ENCODE measurements at regions not wholly inside any gene's neighbourhood (a gene's known extent, or its start where the extent isn't known, plus 50 kb on each side); places are given as distances from the start of the nearest gene placed in this dataset.

DNA sequence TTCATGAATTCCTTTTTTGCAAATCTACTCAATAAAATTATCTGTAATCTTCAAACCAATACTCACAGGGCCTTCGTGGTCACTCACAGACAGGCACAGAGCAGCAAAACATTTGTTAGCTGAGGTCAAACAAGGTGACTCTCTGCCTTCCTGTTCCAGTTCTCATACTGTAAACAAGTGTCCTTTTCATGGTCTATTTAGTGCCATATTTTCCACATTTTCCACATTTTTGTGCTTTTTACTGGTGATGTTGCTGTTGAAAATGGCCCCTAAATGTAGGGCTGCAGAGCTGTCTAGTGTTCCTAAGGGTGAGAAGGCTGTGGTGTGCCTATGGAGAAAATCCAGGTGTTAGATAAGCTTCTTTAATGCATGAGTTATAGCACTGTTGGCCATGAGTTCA lies 133.1 kb upstream of the COL21A1 start:
- H3K27me3 ChIP-seq (ENCODE audit: insufficient read depth, low read length) = no peaks in the 10 kb centered on the region
- H4K5ac ChIP-seq (ENCODE audit: insufficient read length, low read depth, low read length) = no peak overlapping the region
- H3K4me2 ChIP-seq (ENCODE audit: insufficient read depth, insufficient read length, low read length) = no peak overlapping the region
- DNase-seq = no peak
- no peak overlapping the region for H2BK20ac ChIP-seq (ENCODE audit: low read depth, low read length, poor library complexity, severe bottlenecking)
- TF ChIP-seq CTCF (conservative IDR thresholded peaks at IDR 0.05) = no peak
- Mint-ChIP-seq H3K36me3 (ENCODE audit: insufficient read depth in 1 of 3, low read depth in 3 of 3) (no peaks in the 10 kb centered on the region), H3K27me3 (ENCODE audit: low read depth) (no peaks in the 10 kb centered on the region), H3K4me3 (no peak overlapping the region), H3K4me1 (no peaks in the 10 kb centered on the region), H3K27ac (no peak overlapping the region), H3K9me3 (no peaks in the 10 kb centered on the region; a peak in 1 of 5 replicates)
- H2BK120ac ChIP-seq (ENCODE audit: low read depth, low read length, poor library complexity, severe bottlenecking) = no peak overlapping the region
- H3K18ac ChIP-seq (ENCODE audit: insufficient read length, low read depth, low read length) = no peak overlapping the region
- H2AFZ ChIP-seq (ENCODE audit: low read length) = no peak overlapping the region
- no peaks in the 10 kb centered on the region for H4K20me1 ChIP-seq (ENCODE audit: control insufficient read depth, insufficient read depth, insufficient read length)
- no peak overlapping the region for H2BK12ac ChIP-seq (ENCODE audit: insufficient read length, low read depth, low read length)
- H3K9me3 ChIP-seq (ENCODE audit: control insufficient read depth, low read depth, low read length) = no peaks in the 10 kb centered on the region
- no peaks in the 10 kb centered on the region for H3K23me2 ChIP-seq (ENCODE audit: insufficient read length, low read depth, low read length, poor library complexity, severe bottlenecking)
- no peak overlapping the region for H3T11ph ChIP-seq (ENCODE audit: low read length)
- H4K91ac ChIP-seq (ENCODE audit: insufficient read length, low read depth, low read length) = no peak overlapping the region
- no peaks in the 10 kb centered on the region for H3K79me2 ChIP-seq (ENCODE audit: insufficient read depth, low read length)
- no peak overlapping the region for H3K23ac ChIP-seq (ENCODE audit: insufficient read length, low read depth, low read length)
- WGBS (ENCODE audit: extremely low coverage, insufficient read length, low lambda C conversion rate) = no CpG with 5 or more reads among the region's 1 CpG
- no peak overlapping the region for H3K9ac ChIP-seq (ENCODE audit: extremely low read depth, insufficient read length, low read length)
- H2BK15ac ChIP-seq (ENCODE audit: low read depth, low read length) = no peak overlapping the region
- H3K79me1 ChIP-seq (ENCODE audit: insufficient read depth, low read depth, low read length, poor library complexity, severe bottlenecking) = no peaks in the 10 kb centered on the region
- no peak overlapping the region for H3K4ac ChIP-seq (ENCODE audit: low read depth, low read length)
- no peak overlapping the region for H2BK5ac ChIP-seq (ENCODE audit: insufficient read length, low read length)
- H4K8ac ChIP-seq (replicated peaks; ENCODE audit: insufficient read length, low read depth, low read length) = no peak overlapping the region
- no peaks in the 10 kb centered on the region for H3K4me1 ChIP-seq (ENCODE audit: insufficient read depth, low read length)
- H3K27ac ChIP-seq (ENCODE audit: insufficient read length, low read depth, low read length) = no peak overlapping the region
- H3K14ac ChIP-seq (ENCODE audit: insufficient read depth, low read length) = no peak overlapping the region
- H2AK5ac ChIP-seq (ENCODE audit: insufficient read length, low read length) = no peak overlapping the region
- H3K56ac ChIP-seq (ENCODE audit: insufficient read length, low read depth, low read length) = no peak overlapping the region
